ENCODE measurements at regions not wholly inside any gene's neighbourhood (a gene's known extent, or its start where the extent isn't known, plus 50 kb on each side); places are given as distances from the start of the nearest gene placed in this dataset.

GRCh38 chr16:52872731-52873130 lies 180.0 kb downstream of the CHD9NB start:
- peaks cover 5% of the 10 kb centered on the region for H3K36me3 Mint-ChIP-seq
- H3K9me3 Mint-ChIP-seq: peaks cover 20% of the 10 kb centered on the region
- CTCF ChIA-PET: interaction anchor here (0.6 to 1.6 kb wide), 2 partner anchors 42 to 803 kb away, joined by 3 to 7 read pairs; no protein-coding TSS in a partner anchor
- H3K4me1 Mint-ChIP-seq: peaks cover 36% of the 10 kb centered on the region
- POLR2A ChIA-PET: no interaction called here
- H3K27ac Mint-ChIP-seq: no peak overlapping the region
- TF ChIP-seq ERG (CRISPR knock-in tag; IDR thresholded peaks at IDR 0.05) (no peak), GRHL2 (CRISPR knock-in tag; IDR thresholded peaks at IDR 0.05; ENCODE audit: insufficient replicate concordance, severe bottlenecking) (no peak), PRDM15 (CRISPR knock-in tag; IDR thresholded peaks at IDR 0.05) (no peak), E2F5 (CRISPR knock-in tag; IDR thresholded peaks at IDR 0.05) (no peak), ZNF281 (CRISPR knock-in tag; IDR thresholded peaks at IDR 0.05) (no peak), USF2 (CRISPR knock-in tag; IDR thresholded peaks at IDR 0.05) (no peak), SMAD3 (CRISPR knock-in tag; IDR thresholded peaks at IDR 0.05; ENCODE audit: borderline replicate concordance) (no peak), ZSCAN18 (CRISPR knock-in tag; IDR thresholded peaks at IDR 0.05) (no peak)
- H3K27me3 Mint-ChIP-seq (ENCODE audit: low read depth): peaks cover 4% of the 10 kb centered on the region
- ATAC-seq (no peak), DNase-seq (ENCODE audit: low spot score) (no peak)
- no peak overlapping the region for H3K4me3 Mint-ChIP-seq

GRCh38 chr16:52871481-52871880 lies 181.2 kb downstream of the CHD9NB start:
- ChIA-PET POLR2A (no interaction called here), CTCF (no interaction called here)
- Mint-ChIP-seq H3K4me1 (peaks cover 37% of the 10 kb centered on the region), H3K27me3 (ENCODE audit: low read depth) (peaks cover 4% of the 10 kb centered on the region), H3K36me3 (peaks cover 5% of the 10 kb centered on the region), H3K9me3 (peaks cover 20% of the 10 kb centered on the region), H3K27ac (no peak overlapping the region), H3K4me3 (no peak overlapping the region)
- no peak for TF ChIP-seq NR3C1 (CRISPR knock-in tag; conservative IDR thresholded peaks at IDR 0.05; ENCODE audit: low read depth)
- DNase-seq (ENCODE audit: low spot score): no peak
- ATAC-seq: no peak

GRCh38 chr16:52869243-52869642 lies 183.5 kb downstream of the CHD9NB start:
- Mint-ChIP-seq H3K4me1 (peaks cover 32% of the 10 kb centered on the region), H3K27me3 (ENCODE audit: low read depth) (no peaks in the 10 kb centered on the region; the same call in 1 of the 2 replicates), H3K36me3 (peaks cover 5% of the 10 kb centered on the region), H3K9me3 (peaks cover 16% of the 10 kb centered on the region), H3K27ac (no peak overlapping the region), H3K4me3 (no peak overlapping the region)
- ChIA-PET POLR2A (no interaction called here), CTCF (no interaction called here)
- ATAC-seq: no peak
- DNase-seq (ENCODE audit: low spot score): no peak
- TF ChIP-seq GTF2I (CRISPR knock-in tag; conservative IDR thresholded peaks at IDR 0.05) (no peak), ZSCAN18 (CRISPR knock-in tag; IDR thresholded peaks at IDR 0.05) (no peak), ATF2 (CRISPR knock-in tag; IDR thresholded peaks at IDR 0.05; ENCODE audit: borderline replicate concordance, low read depth) (no peak), ATF3 (CRISPR knock-in tag; conservative IDR thresholded peaks at IDR 0.05) (no peak), PRRX2 (CRISPR knock-in tag; IDR thresholded peaks at IDR 0.05) (no peak), RORB (CRISPR knock-in tag; IDR thresholded peaks at IDR 0.05) (no peak)

Data from WTC11 (cell line).